HG03039 (cell line): ENCODE measurements at regions not wholly inside any gene's neighbourhood (a gene's known extent, or its start where the extent isn't known, plus 50 kb on each side); places are given as distances from the start of the nearest gene placed in this dataset.

Experiments used
- ATAC-seq: cut with Tn5 transposase; IDR thresholded peaks from one replicate; pipeline ENCODE4 v1.9.1; 2021; ENCODE audit warnings: mild to moderate bottlenecking, moderate library complexity; ENCODE audit not compliant: unreplicated experiment

DNA sequence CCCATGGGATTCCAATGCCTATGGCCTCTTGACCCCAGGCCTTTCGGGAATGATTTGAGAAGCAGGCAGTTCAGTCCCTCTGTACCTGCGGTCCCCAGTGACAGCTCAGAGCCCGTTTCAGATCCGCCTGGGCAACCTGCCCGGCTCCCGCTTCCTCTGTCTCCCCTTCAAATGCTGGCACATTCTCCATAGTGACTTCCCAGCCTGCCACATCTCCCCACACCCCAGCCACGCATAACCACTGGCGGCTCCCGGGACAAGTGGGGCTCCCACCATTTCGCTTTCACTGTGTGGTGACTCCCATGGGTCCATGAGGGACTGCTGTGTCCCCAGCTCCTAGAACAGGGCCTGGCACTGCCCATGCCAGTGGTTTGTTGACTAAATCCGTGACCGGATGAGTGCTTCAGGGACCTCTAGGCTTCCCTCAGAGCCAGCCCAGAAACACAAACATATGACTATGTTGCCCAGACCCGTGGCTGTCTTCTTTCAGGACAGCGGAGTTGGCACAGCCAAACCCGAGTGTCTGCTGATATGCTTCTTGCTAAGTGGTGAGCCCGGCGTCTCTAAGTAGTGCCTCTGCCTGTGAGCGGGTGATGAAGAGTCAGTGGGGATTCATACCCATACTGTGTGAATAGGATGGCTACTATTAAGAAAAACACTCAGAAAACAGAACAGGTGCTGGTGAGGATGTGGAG lies 91.2 kb downstream of the GLI2 start:
- ATAC-seq = no peak

GRCh38 chr2:120828066-120828465 lies 92.4 kb downstream of the GLI2 start:
- no peak for ATAC-seq

- no peak for ATAC-seq
Measured at GRCh38 chr2:120828829-120829632, 93.4 kb downstream of the GLI2 start.

- ATAC-seq = no peak
Measured at GRCh38 chr2:120829633-120830025, 94.0 kb downstream of the GLI2 start.

DNA sequence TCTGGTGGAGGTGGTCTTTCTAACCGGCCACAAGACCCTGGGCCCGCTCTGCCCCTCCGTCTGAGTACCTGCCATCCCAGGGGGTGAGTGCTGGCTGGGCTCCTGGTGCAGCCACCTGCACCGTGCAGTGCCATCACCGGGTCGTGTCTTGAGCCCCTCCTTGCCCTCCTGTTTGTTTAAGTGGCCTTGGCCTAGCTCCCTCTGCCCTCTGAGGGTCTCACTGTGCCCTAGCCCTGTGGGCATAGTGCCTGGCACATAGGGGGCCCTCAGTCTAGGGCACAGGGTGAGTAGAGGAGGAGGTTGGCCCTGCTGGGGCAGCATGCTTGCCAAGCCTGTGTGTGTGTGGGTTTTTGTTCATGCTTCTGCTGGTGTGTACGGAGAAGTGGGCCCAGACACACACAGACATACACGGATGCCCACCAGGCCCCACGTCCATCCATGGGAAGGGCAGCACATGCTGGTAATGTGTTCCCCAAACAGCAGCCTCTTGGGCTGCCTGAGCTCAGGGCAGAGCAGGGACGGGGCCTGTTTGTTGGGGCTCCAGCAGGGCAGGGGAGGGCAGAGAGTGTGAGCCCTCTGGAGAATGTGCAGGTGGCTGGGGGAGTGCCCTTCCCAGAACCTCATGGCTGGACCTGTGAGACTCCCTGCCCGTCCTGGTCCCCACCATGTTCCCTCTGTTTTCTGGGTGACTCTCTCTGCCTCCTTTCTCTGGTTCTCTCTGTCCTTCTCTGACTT lies 94.6 kb downstream of the GLI2 start:
- no peak for ATAC-seq

DNA sequence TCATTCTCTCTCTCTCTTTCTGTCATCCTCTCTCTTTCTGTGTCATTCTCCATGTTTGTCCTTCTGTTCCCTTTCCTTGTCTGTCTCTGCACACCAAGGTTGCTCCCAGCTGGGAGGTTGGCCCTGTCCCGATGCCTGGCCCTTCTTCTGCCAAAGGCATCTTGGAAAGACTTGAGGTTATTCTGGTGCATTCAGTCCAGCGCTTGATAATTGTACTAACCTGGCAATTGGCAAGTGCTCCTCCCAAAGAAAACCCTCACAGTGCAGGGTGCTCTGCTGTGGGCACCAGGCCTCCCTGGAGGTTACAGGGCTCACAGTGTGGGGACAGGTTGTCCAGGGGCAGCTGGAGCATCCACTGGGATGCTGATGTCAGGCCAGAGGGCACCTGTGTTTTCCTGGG lies 95.4 kb downstream of the GLI2 start:
- no peak for ATAC-seq

- ATAC-seq = no peak
Measured at GRCh38 chr2:120831891-120832290, 96.2 kb downstream of the GLI2 start.

- ATAC-seq = no peak
Measured at GRCh38 chr2:120832296-120833070, 96.8 kb downstream of the GLI2 start.

DNA sequence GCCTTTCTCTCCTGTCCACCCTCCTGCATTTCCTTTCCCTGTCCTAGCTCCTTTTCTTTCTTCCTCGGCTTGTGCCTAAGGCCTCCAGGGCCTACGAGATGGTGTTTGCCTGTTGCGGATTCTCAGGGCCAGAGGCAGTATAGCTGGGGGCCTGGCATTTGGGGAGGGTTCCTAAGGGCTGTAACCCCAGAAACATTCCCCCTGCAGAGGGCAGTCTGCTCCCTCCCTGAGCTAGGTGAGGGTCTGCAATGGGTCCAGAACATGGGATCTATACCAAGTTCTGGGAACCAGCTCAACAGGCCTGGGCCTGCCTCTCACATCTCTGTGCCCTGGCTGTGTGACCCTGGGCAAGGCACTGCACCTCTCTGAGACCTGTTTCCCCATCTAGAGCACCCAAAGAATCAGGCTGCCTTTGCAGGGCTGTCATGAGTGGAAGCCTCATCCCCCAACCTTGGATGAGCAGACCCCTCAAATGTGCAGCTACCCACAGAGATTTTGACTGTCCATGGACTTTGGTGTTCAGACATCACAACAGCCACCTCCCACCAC lies 97.5 kb downstream of the GLI2 start:
- no peak for ATAC-seq

DNA sequence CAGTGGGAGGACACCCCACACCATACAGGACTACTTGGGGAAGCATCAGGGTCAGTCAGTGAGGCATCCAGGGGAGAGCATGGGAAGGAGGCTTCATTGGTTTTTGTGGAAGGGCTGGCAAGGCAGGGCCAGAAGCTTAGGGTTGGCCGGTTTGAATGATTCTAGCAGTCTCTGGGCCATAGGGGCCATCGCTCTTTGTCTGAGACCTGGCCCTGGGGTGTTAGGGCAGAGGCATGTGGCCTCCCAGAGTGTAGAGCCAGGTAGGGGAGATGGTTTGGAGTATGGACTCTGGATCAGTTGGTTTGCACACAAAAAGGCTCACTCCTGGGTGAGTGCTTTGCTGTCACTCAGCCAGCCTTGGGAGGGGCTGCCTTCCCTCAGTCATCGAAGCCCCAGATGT lies 98.5 kb downstream of the GLI2 start:
- no peak for ATAC-seq

DNA sequence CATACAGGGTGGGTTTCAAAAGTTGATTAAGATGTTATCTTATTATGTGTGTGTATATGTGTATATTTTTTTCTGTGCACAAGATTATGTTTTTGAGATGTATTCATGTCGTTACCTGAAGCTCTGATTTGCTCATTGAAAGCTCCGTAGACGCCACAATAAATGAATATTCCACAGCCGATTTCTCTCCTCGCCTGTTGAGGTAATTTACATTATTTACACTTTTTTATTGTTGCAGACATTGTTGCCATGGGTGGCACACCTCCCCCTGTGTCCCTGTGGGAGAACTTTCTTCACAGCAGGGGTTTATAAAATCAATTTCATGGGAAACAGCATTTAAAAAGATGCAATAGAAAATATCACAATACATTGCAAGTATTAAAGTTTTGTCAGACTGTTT lies 100.6 kb downstream of the GLI2 start:
- ATAC-seq = no peak

DNA sequence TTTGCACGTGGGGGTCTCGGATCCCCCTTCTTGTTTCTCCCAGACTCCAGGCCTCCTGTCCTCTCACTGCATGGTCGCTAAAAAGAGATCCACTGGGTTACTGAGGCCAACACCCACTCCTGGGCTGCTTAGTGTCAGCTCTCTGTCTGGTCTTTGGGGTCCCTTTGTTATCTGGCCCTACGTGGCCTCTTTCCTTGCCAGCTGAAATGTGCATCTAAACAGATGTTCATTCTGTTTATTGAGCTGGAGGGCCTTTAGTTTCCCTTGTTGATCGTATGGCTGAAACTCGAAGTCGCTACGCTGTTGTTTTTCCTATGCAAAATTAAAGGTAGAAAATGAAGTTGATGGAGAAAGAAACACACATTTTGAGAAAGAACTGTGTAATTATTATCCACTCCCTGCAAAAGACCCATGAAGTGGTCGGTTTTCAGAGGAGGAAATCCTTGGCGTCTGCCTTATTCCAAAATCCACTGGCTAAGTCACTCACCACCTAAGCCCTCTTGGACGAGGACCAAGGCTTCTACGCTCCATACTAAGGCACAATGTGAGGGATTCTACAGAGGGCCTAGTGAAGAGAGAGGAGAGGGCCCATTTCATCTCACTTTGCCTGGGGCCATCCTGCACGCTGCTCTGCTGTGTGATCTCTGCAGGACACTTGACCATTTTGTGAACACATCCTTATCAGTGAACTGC lies 105.3 kb downstream of the GLI2 start:
- no peak for ATAC-seq

DNA sequence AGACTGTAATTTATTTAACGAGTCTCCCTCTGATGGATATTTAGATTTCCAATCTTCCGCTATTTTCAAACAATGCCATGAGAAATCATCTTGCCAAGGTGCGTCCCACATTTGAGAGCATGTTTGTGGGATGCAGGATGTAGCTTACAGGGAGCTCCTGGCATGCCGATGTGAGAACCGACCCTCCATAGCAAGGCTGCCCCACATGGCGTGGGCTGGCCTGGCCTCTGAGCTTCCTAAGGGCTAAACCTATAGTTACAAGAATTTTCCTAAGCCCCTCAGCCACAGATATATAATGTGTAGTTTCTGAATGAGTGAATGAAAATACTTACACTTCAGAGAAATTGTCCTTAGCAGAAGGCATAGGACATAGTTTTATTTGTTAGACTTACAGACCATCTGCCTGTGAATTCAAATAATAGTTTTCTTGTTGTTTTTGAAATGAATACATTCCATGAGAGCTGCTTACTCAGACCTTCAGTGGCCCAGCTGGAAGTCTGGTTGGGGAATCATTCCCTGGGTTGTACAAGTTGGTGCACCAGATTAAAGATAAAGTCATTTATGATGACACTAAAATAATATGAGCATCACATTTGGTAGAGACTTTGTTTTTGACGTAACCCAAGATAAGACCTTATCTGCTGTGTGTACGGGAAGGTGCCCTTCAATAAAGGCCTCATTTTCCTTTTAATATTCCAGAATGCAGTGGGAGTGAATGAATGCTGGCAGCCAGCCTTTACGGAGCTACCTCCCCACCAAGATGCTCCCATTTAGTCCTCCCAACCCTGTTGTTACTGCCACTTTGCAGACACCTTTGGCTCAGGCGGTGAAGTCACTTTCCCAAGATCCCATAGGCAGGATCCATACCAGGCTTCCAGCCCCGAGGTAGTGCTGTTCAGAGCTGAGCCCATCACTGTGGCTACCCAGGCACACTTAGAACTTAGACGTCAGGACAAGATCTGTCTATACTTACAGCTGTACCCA lies 107.1 kb downstream of the GLI2 start:
- no peak for ATAC-seq

DNA sequence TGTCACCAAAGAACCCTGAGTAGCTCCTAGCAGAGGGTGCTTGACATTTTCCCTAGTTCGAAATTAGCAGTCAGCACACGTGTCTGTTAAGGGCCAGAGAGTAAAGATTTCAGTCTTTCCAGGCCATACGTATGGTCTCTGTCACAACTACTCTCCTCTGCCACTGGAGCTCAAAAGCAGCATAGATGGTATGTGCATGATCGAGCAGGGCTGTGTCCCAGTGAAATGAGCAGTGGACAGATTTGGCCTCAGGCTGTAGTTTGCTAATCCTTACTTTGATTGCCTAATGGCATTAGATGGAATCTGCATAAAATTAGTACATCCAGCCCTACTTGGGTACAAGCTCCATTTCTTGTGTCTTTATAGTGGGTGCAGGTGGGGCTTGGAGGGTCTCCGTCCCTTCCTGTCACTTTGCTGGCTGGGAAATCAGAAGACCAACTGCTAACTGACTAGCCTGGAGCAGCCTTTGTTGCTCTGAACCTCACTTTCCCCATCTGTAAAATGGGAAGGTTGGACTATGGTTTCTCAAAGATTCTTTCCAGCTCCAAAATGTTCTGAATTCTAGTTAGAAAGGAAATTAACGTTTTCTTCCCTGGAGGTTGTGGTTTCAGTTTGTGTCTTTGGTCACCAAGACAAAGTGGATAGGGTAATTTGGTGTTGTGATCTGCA lies 108.5 kb downstream of the GLI2 start:
- no peak for ATAC-seq

GRCh38 chr2:120845277-120845676 lies 109.6 kb downstream of the GLI2 start:
- ATAC-seq = no peak

- ATAC-seq = no peak
Measured at GRCh38 chr2:120846406-120847095, 110.9 kb downstream of the GLI2 start.

GRCh38 chr2:120847700-120848321 lies 112.1 kb downstream of the GLI2 start:
- no peak for ATAC-seq
